ENCODE measurements at regions not wholly inside any gene's neighbourhood (a gene's known extent, or its start where the extent isn't known, plus 50 kb on each side); places are given as distances from the start of the nearest gene placed in this dataset.
"Not testable (repeated sequence)": the region's sequence is repeated elsewhere in the genome, so short reads cannot be mapped to it uniquely, and the experiment has no call there.

DNA sequence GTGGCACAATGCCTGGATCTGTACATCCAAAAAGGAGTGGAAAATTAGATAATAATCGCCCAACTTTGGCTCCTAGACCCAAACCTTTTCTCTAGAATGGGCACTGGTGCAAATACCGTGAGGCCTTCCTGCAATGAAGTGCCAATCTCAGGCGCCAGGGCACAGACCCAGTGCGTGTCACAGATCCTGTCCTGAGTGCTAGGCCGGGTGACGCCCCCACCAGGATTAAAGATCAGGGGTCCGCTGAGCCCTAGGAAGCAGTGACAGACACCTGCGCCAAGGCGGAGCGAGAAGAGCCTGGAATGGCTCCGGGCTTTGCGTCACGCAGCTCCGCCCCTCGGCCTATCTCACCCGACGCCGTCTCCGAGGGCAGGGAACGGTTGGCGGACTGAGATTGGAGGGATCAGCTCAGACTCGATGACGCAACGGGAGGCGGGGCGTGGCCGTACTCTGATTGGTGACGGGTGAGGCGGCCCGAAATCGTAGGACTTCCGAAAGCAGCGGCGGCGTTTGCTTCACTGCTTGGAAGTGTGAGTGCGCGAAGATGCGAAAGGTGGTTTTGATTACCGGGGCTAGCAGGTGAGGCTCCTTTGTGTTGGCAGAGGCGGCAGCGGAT, 261.9 kb downstream of the ZNF37A start:
- not testable (repeated sequence) for TF ChIP-seq CTCF, POLR2A (IDR thresholded peaks at IDR 0.05)
